Spleen (tissue), 7 donors: ENCODE measurements at regions not wholly inside any gene's neighbourhood (a gene's known extent, or its start where the extent isn't known, plus 50 kb on each side); places are given as distances from the start of the nearest gene placed in this dataset.

Experiments
- POLR2AphosphoS5 ChIP-seq, 3 donors: sonication (generic); formaldehyde crosslinking; IDR thresholded peaks; one replicate each; pipeline ENCODE4 v1.5.1; 2017; ENCODE audit warnings: antibody characterized with exemption in 3 of 3
- TF ChIP-seq, protein P1 (sequence below), 11 experiments: fragments of 200-600 bp in 7 of 11; fragments of 450-650 bp in 4 of 11; sonication (generic) in 4 of 11; IDR thresholded peaks in 8 of 11; conservative IDR thresholded peaks in 3 of 11; 1 replicate in 7 of 11; 2 replicates in 4 of 11; pipeline versions ENCODE4 v1.4.0 to v1.8.0; 2016 to 2021; ENCODE audit warnings: antibody characterized with exemption in 11 of 11, inconsistent platforms in 4 of 11, mild to moderate bottlenecking in 1 of 11
- donor health status: DM: no; HTN: no; CAD: no; lungs with moderate emphysema.
- donor health status: DM: no; HTN: no; CAD: no.
- donor health status: DM: no; HTN: no; CAD: no.

DNA sequence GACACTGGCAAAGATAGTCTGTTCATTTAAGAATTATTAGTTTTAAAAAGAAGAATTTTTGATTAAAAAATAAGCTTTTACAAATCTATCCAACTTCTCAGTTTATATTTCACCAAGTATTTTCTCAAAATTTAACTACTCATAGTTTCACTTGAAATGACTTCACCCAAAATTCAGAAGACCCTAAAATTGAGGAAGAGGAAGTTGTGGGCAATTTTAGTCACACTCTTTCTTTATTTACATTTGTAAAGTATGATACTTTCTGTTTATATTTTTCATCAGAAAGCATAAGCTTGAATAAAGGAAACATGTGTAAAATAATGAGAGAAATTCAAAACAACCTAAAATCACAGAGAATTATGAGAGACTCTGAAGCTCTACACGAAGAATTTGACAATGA, 278.8 kb upstream of the MEIS1 start:
- TF ChIP-seq, protein P1, sequence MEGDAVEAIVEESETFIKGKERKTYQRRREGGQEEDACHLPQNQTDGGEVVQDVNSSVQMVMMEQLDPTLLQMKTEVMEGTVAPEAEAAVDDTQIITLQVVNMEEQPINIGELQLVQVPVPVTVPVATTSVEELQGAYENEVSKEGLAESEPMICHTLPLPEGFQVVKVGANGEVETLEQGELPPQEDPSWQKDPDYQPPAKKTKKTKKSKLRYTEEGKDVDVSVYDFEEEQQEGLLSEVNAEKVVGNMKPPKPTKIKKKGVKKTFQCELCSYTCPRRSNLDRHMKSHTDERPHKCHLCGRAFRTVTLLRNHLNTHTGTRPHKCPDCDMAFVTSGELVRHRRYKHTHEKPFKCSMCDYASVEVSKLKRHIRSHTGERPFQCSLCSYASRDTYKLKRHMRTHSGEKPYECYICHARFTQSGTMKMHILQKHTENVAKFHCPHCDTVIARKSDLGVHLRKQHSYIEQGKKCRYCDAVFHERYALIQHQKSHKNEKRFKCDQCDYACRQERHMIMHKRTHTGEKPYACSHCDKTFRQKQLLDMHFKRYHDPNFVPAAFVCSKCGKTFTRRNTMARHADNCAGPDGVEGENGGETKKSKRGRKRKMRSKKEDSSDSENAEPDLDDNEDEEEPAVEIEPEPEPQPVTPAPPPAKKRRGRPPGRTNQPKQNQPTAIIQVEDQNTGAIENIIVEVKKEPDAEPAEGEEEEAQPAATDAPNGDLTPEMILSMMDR (IDR thresholded peaks at IDR 0.05 in 8 of 11, conservative IDR thresholded peaks at IDR 0.05 in 3 of 11): no peak
- TF ChIP-seq POLR2AphosphoS5 (IDR thresholded peaks at IDR 0.05): no peak
